PFSK-1 (cell line): ENCODE measurements at regions not wholly inside any gene's neighbourhood (a gene's known extent, or its start where the extent isn't known, plus 50 kb on each side); places are given as distances from the start of the nearest gene placed in this dataset.

Experiments
- FOXP2 ChIP-seq: optimal IDR thresholded peaks from 2 replicates; pipeline ENCODE3; 2011; ENCODE audit warnings: borderline replicate concordance, control low read depth, inconsistent platforms; ENCODE audit not compliant: insufficient read depth; ENCODE audit errors: extremely low read length, extremely low read depth
- POLR2AphosphoS5 ChIP-seq: IDR thresholded peaks from 2 replicates; pipeline ENCODE4 v1.6.1; 2012; ENCODE audit warnings: low read depth, mild to moderate bottlenecking, control low read depth, low read length, moderate library complexity
- REST ChIP-seq, 2 experiments: IDR thresholded peaks; 2 replicates each; pipeline versions ENCODE4 v1.6.1 to v1.8.0; 2011 to 2012; ENCODE audit warnings: low read depth in 2 of 2, low read length in 2 of 2, control low read depth in 1 of 2, inconsistent platforms in 1 of 2, mild to moderate bottlenecking in 1 of 2, moderate library complexity in 1 of 2; ENCODE audit not compliant: insufficient read depth in 1 of 2
- SIN3A ChIP-seq: IDR thresholded peaks from 2 replicates; pipeline ENCODE4 v1.6.1; 2012; ENCODE audit warnings: mild to moderate bottlenecking, low read length, moderate library complexity, borderline replicate concordance; ENCODE audit not compliant: insufficient read depth
- TAF1 ChIP-seq: IDR thresholded peaks from 2 replicates; pipeline ENCODE4 v1.6.1; 2012; ENCODE audit warnings: low read length, control low read depth, borderline replicate concordance; ENCODE audit not compliant: insufficient read depth

- TF ChIP-seq POLR2AphosphoS5 = no peak
- TF ChIP-seq FOXP2 = no peak
- no peak for TF ChIP-seq REST (IDR thresholded peaks at IDR 0.05; ENCODE audit: insufficient read depth in 1 of 2, low read depth in 2 of 2, low read length in 2 of 2)
- TF ChIP-seq TAF1 = no peak
- TF ChIP-seq SIN3A = no peak
Measured at GRCh38 chr6:88311561-88311960, 145.4 kb upstream of the CNR1 start.

GRCh38 chr6:88304520-88304919 lies 138.4 kb upstream of the CNR1 start:
- TF ChIP-seq SIN3A (no peak), POLR2AphosphoS5 (no peak), TAF1 (no peak), FOXP2 (no peak), REST (IDR thresholded peaks at IDR 0.05; ENCODE audit: insufficient read depth in 1 of 2, low read depth in 2 of 2, low read length in 2 of 2) (no peak)

- TF ChIP-seq REST (IDR thresholded peaks at IDR 0.05; ENCODE audit: insufficient read depth in 1 of 2, low read depth in 2 of 2, low read length in 2 of 2) = no peak
- TF ChIP-seq FOXP2 = no peak
- no peak for TF ChIP-seq POLR2AphosphoS5
- TF ChIP-seq SIN3A = no peak
- no peak for TF ChIP-seq TAF1
Measured at GRCh38 chr6:88302769-88303225, 136.7 kb upstream of the CNR1 start.

GRCh38 chr6:88301888-88302768 lies 136.0 kb upstream of the CNR1 start:
- no peak for TF ChIP-seq POLR2AphosphoS5
- no peak for TF ChIP-seq REST (IDR thresholded peaks at IDR 0.05; ENCODE audit: insufficient read depth in 1 of 2, low read depth in 2 of 2, low read length in 2 of 2)
- no peak for TF ChIP-seq TAF1
- TF ChIP-seq SIN3A = no peak
- no peak for TF ChIP-seq FOXP2
